ENCODE measurements at regions not wholly inside any gene's neighbourhood (a gene's known extent, or its start where the extent isn't known, plus 50 kb on each side); places are given as distances from the start of the nearest gene placed in this dataset.

DNA sequence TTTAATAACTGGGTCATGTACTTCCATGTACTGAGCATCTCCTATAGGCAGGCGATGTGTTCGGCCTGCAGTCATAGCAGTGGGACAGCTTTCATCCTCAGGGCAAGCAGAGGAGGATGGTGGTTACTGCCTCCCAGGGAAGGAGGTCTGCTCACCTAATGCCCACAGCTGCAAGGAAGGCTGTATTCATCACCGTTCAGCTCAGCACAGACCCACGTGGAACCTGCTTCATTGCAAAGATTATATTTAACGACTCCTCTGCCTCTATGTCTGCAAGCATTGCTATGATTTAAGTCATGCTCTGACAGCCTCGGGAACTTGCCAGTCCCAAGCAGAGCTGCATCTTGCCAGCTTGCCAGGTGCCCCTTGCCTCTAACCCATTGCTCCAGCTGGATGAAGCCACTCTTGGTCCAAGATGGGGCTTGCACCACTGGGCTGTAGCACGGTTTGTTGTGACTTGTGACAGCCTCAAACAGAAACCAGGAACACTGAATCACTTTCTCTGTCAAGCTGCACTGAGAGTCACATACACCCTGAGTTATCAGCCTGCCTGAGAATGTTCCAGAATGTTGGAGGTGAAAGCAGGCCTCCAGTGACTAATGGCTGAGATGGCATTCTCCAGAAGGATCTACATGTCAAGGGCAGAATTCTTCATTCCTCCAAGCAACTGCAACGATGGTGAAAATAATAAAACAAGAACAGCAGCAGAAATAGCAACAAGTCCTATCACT lies 651.1 kb upstream of the ID2 start:
- TF ChIP-seq, protein P1, sequence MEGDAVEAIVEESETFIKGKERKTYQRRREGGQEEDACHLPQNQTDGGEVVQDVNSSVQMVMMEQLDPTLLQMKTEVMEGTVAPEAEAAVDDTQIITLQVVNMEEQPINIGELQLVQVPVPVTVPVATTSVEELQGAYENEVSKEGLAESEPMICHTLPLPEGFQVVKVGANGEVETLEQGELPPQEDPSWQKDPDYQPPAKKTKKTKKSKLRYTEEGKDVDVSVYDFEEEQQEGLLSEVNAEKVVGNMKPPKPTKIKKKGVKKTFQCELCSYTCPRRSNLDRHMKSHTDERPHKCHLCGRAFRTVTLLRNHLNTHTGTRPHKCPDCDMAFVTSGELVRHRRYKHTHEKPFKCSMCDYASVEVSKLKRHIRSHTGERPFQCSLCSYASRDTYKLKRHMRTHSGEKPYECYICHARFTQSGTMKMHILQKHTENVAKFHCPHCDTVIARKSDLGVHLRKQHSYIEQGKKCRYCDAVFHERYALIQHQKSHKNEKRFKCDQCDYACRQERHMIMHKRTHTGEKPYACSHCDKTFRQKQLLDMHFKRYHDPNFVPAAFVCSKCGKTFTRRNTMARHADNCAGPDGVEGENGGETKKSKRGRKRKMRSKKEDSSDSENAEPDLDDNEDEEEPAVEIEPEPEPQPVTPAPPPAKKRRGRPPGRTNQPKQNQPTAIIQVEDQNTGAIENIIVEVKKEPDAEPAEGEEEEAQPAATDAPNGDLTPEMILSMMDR (IDR thresholded peaks at IDR 0.05), result no peak
- TF ChIP-seq POLR2A (IDR thresholded peaks at IDR 0.05), result no peak
